B cell (primary cell): ENCODE measurements at regions not wholly inside any gene's neighbourhood (a gene's known extent, or its start where the extent isn't known, plus 50 kb on each side); places are given as distances from the start of the nearest gene placed in this dataset.

Experiments used
- ATAC-seq: fragments of 200-7000 bp; cut with Tn5 transposase; one replicate; pipeline ENCODE4 v1.10.0; 2021; ENCODE audit warnings: low read depth, mild to moderate bottlenecking, moderate number of reproducible peaks, moderate library complexity
- CTCF ChIA-PET: fragments of 350-600 bp; sonication (Branson Sonifier 250); formaldehyde crosslinking; loops from one replicate; lab custom pipeline; 2021; ENCODE audit warnings: antibody characterized with exemption, inconsistent platforms; lab: Charles Lee
- POLR2A ChIA-PET: fragments of 350-600 bp; sonication (Branson Sonifier 250); formaldehyde crosslinking; loops from one replicate; lab custom pipeline; 2021; ENCODE audit warnings: antibody characterized with exemption; lab: Charles Lee
- DNase-seq: peaks from one replicate; pipeline ENCODE4 v3.0.0; 2013
- H2AFZ ChIP-seq: 2 replicates; pipeline ENCODE4 v1.6.1; 2012; ENCODE audit warnings: mild to moderate bottlenecking, low read depth, low read length; ENCODE audit not compliant: insufficient read depth, poor library complexity, severe bottlenecking
- H3K27ac ChIP-seq, 2 donors: 1 replicate in 1 of 2; 2 replicates in 1 of 2; pipeline ENCODE4 v1.5.1; 2012 to 2013; ENCODE audit warnings: low read length in 2 of 2, mild to moderate bottlenecking in 2 of 2, moderate library complexity in 1 of 2
- H3K27me3 ChIP-seq, 4 experiments: fragments of 200-600 bp in 1 of 4; sonication (generic) in 1 of 4; replicated peaks in 1 of 4; 1 replicate in 2 of 4; 2 replicates in 2 of 4; pipeline versions ENCODE4 v1.6.1 to v1.7.0; 2013 to 2016; ENCODE audit warnings: low read length in 3 of 4, mild to moderate bottlenecking in 2 of 4, mixed read lengths in 1 of 4, moderate library complexity in 1 of 4; ENCODE audit not compliant: insufficient read depth in 4 of 4, control insufficient read depth in 3 of 4; ENCODE audit errors: control extremely low read depth in 1 of 4
- H3K36me3 ChIP-seq, 2 experiments: replicated peaks in 1 of 2; 1 replicate in 1 of 2; 2 replicates in 1 of 2; pipeline versions ENCODE4 v1.6.1 to v1.7.1; 2013; ENCODE audit warnings: low read length in 1 of 2; ENCODE audit not compliant: insufficient read depth in 2 of 2, control insufficient read depth in 1 of 2; ENCODE audit errors: control extremely low read depth in 1 of 2, extremely low read depth in 1 of 2
- H3K4me1 ChIP-seq, 2 donors: fragments of 200-600 bp in 1 of 2; sonication (generic) in 1 of 2; 1 replicate in 1 of 2; 2 replicates in 1 of 2; pipeline versions ENCODE4 v1.5.1 to v1.6.1; 2013 to 2017; ENCODE audit warnings: low read length in 2 of 2; ENCODE audit not compliant: control insufficient read depth in 2 of 2, insufficient read depth in 2 of 2
- H3K4me2 ChIP-seq: replicated peaks from 2 replicates; pipeline ENCODE3; 2012; ENCODE audit warnings: mild to moderate bottlenecking, low read depth, low read length; ENCODE audit not compliant: poor library complexity, severe bottlenecking
- H3K4me3 ChIP-seq, 5 experiments: fragments of 200-600 bp in 1 of 5; sonication (generic) in 1 of 5; 1 replicate in 3 of 5; 2 replicates in 2 of 5; pipeline versions ENCODE4 v1.5.1 to v1.7.0; 2011 to 2016; ENCODE audit warnings: low read length in 4 of 5, mild to moderate bottlenecking in 4 of 5, low read depth in 2 of 5, control low read depth in 1 of 5, moderate library complexity in 1 of 5; ENCODE audit not compliant: insufficient read depth in 1 of 5; ENCODE audit errors: control extremely low read depth in 1 of 5, extremely low read depth in 1 of 5
- H3K79me2 ChIP-seq: fragments of 200-600 bp; sonication (generic); one replicate; pipeline ENCODE4 v1.6.0; 2016; ENCODE audit warnings: low read length; ENCODE audit not compliant: control insufficient read depth, insufficient read depth
- H3K9ac ChIP-seq: fragments of 200-600 bp; sonication (generic); 2 replicates; pipeline ENCODE4 v1.6.1; 2017; ENCODE audit warnings: mild to moderate bottlenecking, low read length, moderate library complexity
- H3K9me3 ChIP-seq, 3 donors: one replicate each; pipeline versions ENCODE4 v1.6.1 to v1.7.1; 2013; ENCODE audit warnings: low read length in 2 of 3; ENCODE audit not compliant: control insufficient read depth in 2 of 3, insufficient read depth in 1 of 3; ENCODE audit errors: control extremely low read depth in 1 of 3
- H4K20me1 ChIP-seq: 2 replicates; pipeline ENCODE4 v1.6.0; 2012; ENCODE audit warnings: mild to moderate bottlenecking, low read length; ENCODE audit not compliant: insufficient read depth, control insufficient read depth, poor library complexity, severe bottlenecking
- H3K27ac Mint-ChIP-seq: one replicate; pipeline ENCODE4 v1.8.0; 2021; ENCODE audit warnings: mixed read lengths
- H3K27me3 Mint-ChIP-seq: one replicate; pipeline ENCODE4 v1.8.0; 2021; ENCODE audit warnings: mixed read lengths
- H3K4me1 Mint-ChIP-seq: one replicate; pipeline ENCODE4 v1.8.0; 2021; ENCODE audit warnings: mixed read lengths
- H3K4me3 Mint-ChIP-seq: one replicate; pipeline ENCODE4 v1.8.0; 2021; ENCODE audit warnings: mixed read lengths
- H3K9me3 Mint-ChIP-seq: one replicate; pipeline ENCODE4 v1.8.0; 2022; ENCODE audit warnings: mixed read lengths; ENCODE audit not compliant: insufficient read depth
- EZH2 ChIP-seq: IDR thresholded peaks from 2 replicates; pipeline ENCODE4 v1.6.1; 2012; ENCODE audit warnings: borderline replicate concordance, low read depth, mild to moderate bottlenecking, moderate library complexity, low read length; ENCODE audit not compliant: insufficient read depth, poor library complexity, severe bottlenecking
- WGBS: methylation state at CpG from one replicate; pipeline ENCODE4 v1.1.5; 2013; ENCODE audit warnings: missing lambda C conversion rate; ENCODE audit not compliant: insufficient coverage; 5-methylcytosine and 5-hydroxymethylcytosine counted together
- intact Hi-C: fragments of 100-400 bp; cut with micrococcal nuclease; formaldehyde crosslinking; loops from one replicate; pipeline ENCODE4 v1.10.0; 2022
- TF ChIP-seq, protein P1 (sequence below): fragments of 200-600 bp; IDR thresholded peaks from one replicate; pipeline ENCODE4 v1.8.0; 2022; ENCODE audit warnings: antibody characterized with exemption, mild to moderate bottlenecking

GRCh38 chr1:79207786-79208185, 201.3 kb upstream of the ADGRL4 start:
- Histone ChIP-seq H3K27me3 (no peaks in the 10 kb centered on the region), H3K4me3 (no peak overlapping the region), H3K4me1 (no peaks in the 10 kb centered on the region), H3K9me3 (no peaks in the 10 kb centered on the region), H3K4me2 (no peak overlapping the region), H2AFZ (no peak overlapping the region), H3K27ac (no peak overlapping the region), H3K79me2 (no peaks in the 10 kb centered on the region), H3K36me3 (no peaks in the 10 kb centered on the region), H4K20me1 (no peaks in the 10 kb centered on the region), H3K9ac (no peak overlapping the region)
- DNase-seq (no peak), ATAC-seq (no peak)
- Mint-ChIP-seq H3K4me3 (no peak overlapping the region), H3K27me3 (no peaks in the 10 kb centered on the region), H3K4me1 (no peaks in the 10 kb centered on the region), H3K27ac (no peak overlapping the region), H3K9me3 (no peaks in the 10 kb centered on the region)
- ChIA-PET POLR2A (no interaction called here), CTCF (no interaction called here)
- TF ChIP-seq, protein P1, sequence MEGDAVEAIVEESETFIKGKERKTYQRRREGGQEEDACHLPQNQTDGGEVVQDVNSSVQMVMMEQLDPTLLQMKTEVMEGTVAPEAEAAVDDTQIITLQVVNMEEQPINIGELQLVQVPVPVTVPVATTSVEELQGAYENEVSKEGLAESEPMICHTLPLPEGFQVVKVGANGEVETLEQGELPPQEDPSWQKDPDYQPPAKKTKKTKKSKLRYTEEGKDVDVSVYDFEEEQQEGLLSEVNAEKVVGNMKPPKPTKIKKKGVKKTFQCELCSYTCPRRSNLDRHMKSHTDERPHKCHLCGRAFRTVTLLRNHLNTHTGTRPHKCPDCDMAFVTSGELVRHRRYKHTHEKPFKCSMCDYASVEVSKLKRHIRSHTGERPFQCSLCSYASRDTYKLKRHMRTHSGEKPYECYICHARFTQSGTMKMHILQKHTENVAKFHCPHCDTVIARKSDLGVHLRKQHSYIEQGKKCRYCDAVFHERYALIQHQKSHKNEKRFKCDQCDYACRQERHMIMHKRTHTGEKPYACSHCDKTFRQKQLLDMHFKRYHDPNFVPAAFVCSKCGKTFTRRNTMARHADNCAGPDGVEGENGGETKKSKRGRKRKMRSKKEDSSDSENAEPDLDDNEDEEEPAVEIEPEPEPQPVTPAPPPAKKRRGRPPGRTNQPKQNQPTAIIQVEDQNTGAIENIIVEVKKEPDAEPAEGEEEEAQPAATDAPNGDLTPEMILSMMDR: no peak
- TF ChIP-seq EZH2: no peak
- intact Hi-C loops: no loop called here
- 80% methylated on average over 1 of the region's 4 CpGs for WGBS

GRCh38 chr1:79207331-79207730, 200.8 kb upstream of the ADGRL4 start:
- no peaks in the 10 kb centered on the region for H3K27me3 Mint-ChIP-seq
- Histone ChIP-seq H3K9ac (no peak overlapping the region), H4K20me1 (no peaks in the 10 kb centered on the region), H3K4me3 (no peak overlapping the region), H3K27ac (no peak overlapping the region), H3K4me2 (no peak overlapping the region), H3K79me2 (no peaks in the 10 kb centered on the region), H3K9me3 (no peaks in the 10 kb centered on the region), H3K27me3 (no peaks in the 10 kb centered on the region), H2AFZ (no peak overlapping the region), H3K4me1 (no peaks in the 10 kb centered on the region), H3K36me3 (no peaks in the 10 kb centered on the region)
- ATAC-seq (no peak), DNase-seq (no peak)
- no peaks in the 10 kb centered on the region for H3K9me3 Mint-ChIP-seq
- intact Hi-C loops: no loop called here
- H3K4me1 Mint-ChIP-seq: no peaks in the 10 kb centered on the region
- H3K27ac Mint-ChIP-seq: no peak overlapping the region
- H3K4me3 Mint-ChIP-seq: no peak overlapping the region
- TF ChIP-seq EZH2: no peak
- TF ChIP-seq, protein P1: no peak
- POLR2A ChIA-PET: no interaction called here
- CTCF ChIA-PET: no interaction called here
- WGBS: no CpG with 5 or more reads among the region's 5 CpGs
